ENCODE measurements at regions not wholly inside any gene's neighbourhood (a gene's known extent, or its start where the extent isn't known, plus 50 kb on each side); places are given as distances from the start of the nearest gene placed in this dataset.
"Not testable (repeated sequence)": the region's sequence is repeated elsewhere in the genome, so short reads cannot be mapped to it uniquely, and the experiment has no call there.

GRCh38 chr14:97143456-97143855 is 346.3 kb downstream of the VRK1 start:
- no peak for DNase-seq (ENCODE audit: low read depth in 3 of 3)

- not testable (repeated sequence) for DNase-seq (ENCODE audit: low read depth in 3 of 3)
These were observed 350.8 kb downstream of the VRK1 start for GRCh38 chr14:97148021-97148420.

DNA sequence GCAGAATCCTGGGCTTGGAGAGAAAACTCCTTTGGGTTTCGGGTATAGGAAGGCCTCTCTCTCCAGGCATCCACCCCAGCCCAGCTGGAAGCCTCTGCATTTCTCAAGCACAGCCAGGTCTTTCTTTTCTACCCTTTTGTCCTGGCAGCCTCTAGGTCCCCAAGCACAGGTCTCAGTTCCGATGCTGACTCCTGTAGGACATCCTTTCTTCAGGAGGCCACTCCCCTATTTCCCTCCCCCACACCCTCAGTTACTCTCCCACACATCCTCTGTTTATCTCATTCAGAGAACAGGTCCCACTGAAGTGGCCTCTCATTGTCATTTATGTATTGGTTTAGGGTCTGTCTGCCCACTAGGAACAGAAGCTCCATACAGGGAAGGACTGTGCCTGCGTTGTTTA is 352.6 kb downstream of the VRK1 start:
- no peak for DNase-seq (ENCODE audit: low read depth in 3 of 3)

DNA sequence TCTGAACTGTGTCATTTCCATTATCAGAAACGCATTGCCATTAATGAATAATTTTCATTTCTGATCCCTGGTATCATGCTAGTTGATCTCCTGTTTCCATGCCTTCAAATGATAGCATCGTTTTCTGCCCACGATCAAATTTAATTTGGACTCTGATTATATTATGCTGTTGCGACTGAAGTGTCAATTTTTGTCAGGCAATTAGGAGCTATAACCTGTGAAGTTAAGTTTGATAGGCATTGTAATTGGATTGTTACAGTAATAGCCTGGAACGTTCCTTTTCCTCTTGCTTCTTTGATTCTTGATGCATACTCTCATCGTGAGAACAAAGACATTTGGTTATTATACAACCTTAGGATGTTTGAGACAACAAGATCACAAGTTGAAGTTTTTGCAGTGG is 356.3 kb downstream of the VRK1 start:
- DNase-seq (ENCODE audit: low read depth in 3 of 3) = no peak

DNA sequence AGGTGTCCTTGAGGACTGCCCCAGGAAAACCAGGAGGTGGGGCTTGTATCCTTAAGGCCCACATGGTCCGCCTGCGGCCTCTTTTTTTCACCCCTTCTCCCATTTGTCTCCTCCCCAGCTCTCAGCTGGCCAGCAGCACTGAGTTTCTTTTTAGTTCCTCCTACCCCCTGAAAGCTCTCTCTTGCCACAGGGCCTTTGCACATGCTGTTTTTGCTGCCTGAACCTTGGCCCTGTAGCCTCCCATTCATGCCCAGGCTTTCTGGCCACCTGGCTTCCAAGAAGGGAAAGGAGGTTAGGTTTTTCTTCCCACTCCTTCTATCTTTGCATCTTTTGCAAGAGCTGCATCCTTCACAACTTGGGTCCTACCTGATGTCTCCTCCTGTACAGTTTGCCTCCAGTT is 358.1 kb downstream of the VRK1 start:
- DNase-seq (ENCODE audit: low read depth in 3 of 3) = no peak

DNA sequence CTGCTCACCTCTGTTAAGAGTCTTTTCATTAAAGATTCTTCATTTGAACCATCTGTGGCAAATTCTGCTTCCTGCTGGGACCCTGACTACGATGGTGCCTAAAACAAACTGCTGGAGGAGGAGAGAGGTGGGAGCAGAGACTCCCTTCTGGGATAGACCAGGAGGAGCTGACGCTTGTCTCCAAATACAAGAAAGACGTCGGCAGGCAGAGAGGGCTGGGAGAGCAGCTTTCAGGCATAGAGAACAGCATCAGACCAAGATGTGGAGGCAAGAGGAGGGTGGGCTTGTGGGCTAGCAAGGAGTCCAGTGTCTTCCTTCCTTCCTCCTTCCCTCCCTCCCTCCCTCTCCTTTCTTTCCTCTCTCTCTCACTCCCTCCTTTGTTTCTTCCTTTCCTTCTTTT is 358.6 kb downstream of the VRK1 start:
- no peak for DNase-seq (ENCODE audit: low read depth in 3 of 3)

DNA sequence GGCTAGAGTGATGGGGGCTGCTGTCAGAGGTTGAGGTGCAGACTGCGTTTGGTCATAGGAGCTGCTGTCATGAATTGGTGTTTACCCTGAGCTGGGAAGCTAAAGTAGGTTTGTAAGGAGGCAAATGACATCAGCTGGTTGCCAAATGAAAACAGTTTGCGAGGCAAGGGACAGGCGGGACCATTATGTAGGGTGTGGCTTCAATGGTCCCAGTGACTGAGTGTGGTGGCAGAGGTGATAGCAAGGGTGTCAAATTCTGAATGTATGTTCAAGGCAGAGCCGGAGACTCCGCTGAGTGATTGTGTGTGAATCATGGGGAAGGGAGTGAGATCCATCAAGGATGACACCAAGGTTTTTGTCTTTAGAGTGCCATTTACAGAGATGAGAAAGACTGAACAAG is 359.5 kb downstream of the VRK1 start:
- DNase-seq (ENCODE audit: low read depth in 3 of 3) = no peak

GRCh38 chr14:97158102-97158501 is 360.9 kb downstream of the VRK1 start:
- no peak for DNase-seq (ENCODE audit: low read depth in 3 of 3)

DNA sequence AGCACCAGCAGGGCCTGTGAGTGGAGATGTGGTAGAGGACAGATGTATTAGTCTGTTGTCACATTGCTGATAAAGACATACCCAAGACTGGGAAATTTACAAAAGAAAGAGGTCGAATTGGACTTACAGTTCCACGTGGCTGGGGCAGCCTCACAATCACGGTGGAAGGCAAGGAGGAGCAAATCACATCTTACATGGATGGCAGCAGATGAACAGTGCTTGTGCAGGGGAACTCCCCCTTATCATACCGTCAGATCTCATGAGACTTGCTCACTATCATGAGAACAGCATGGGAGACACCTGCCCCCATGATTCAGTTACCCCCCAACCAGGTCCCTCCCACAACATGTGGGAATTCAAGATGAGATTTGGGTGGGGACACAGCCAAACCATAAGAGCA is 361.9 kb downstream of the VRK1 start:
- DNase-seq (ENCODE audit: low read depth in 3 of 3) = no peak

DNA sequence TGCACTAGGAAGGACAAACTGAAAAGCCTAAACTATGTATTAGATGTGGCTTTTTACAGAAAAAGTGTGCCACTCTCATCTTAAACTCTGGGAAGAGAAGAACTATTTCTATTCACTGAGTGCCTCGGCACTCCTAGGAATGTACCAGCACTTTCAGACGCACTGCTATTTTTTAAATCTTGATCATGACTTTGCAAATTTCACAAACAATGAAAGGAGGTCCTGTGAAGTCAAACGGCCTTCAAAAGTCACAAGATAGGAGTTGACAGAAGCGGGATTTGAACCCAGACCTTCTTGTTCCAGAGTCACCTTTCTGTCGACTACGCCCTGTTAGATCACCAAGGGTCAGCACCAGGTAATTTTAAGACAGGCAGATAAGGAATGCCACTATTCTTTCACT is 365.4 kb downstream of the VRK1 start:
- DNase-seq (ENCODE audit: low read depth in 3 of 3) = no peak

- no peak for DNase-seq (ENCODE audit: low read depth in 3 of 3)
These were observed 366.8 kb downstream of the VRK1 start for GRCh38 chr14:97164021-97164420.

DNA sequence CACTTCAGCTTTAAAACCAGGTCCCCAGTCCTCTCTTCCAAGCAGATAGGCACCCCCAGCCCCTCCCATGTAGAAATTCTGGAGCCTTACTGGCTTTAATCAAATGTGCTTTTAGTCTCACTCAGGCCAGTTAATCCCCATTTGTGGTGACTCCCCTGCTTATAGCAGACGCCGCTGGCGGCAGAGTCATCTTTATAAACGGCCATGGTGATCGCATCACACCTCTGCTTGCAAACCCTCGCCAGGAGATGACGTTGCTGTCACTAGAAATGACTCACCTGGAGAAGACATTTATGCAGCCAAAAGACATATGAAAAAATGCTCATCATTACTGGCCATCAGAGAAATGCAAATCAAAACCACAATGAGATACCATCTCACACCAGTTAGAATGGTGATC is 369.3 kb downstream of the VRK1 start:
- no peak for DNase-seq (ENCODE audit: low read depth in 3 of 3)

DNA sequence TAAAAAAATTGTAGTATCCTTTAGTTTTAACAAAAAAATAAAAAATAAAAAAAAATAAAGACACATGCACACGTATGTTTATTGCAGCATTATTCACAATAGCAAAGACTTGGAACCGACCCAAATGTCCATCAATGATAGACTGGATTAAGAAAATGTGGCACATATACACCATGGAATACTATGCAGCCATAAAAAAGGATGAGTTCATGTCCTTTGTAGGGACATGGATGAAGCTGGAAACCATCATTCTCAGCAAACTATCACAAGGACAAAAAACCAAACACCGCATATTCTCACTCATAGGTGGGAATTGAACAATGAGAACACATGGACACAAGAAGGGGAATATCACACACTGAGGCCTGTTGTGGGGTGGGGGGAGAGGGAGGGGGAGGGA is 370.4 kb downstream of the VRK1 start:
- DNase-seq (ENCODE audit: low read depth in 3 of 3) = not testable (repeated sequence)

DNA sequence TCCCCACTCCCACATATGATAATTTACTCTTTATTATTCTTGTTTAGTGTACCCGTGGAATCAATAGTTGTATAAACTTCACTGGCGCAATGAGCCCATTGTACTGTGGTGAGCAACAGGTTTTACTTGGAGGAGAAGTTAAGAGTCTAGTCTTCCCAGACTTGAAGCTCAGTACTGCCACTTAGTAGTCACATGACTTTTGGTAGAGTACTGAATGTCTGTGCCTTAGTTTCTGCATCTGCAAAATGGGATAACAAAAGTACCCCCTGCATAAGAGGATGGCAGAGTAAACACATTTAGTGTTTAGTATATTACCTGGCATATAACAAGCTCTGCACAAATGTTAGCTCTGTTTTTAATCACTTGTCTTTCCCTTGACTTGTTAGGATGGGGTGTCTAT is 375.5 kb downstream of the VRK1 start:
- no peak for DNase-seq (ENCODE audit: low read depth in 3 of 3)

DNA sequence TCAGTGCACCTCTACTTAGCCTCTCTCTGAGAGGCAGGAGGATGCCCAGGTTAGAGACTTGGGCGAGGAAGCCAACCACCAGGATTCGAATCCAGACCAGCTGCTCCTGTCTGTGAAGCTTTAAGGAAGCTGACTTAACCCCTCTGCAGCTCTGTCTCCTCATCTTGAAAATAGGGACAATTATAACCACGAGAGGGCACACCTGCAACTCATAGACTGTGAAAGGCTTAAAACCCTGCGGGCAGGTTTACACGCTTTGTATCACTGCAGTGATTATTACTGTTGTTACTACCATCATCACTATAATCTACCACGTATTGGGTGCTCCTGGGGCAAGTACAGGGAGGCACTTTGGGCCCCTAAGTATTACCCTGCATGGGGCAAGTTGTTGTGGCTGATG is 379.8 kb downstream of the VRK1 start:
- peak in 1 of 3 experiments; percentile 9 for DNase-seq (ENCODE audit: low read depth in 3 of 3)

- no peak for DNase-seq (ENCODE audit: low read depth in 3 of 3)
These were observed 380.5 kb downstream of the VRK1 start for GRCh38 chr14:97177635-97178034.

- no peak for DNase-seq (ENCODE audit: low read depth in 3 of 3)
These were observed 381.6 kb downstream of the VRK1 start for GRCh38 chr14:97178781-97179180.

- DNase-seq (ENCODE audit: low read depth in 3 of 3) = peak in 1 of 3 experiments; percentile 13
These were observed 382.4 kb downstream of the VRK1 start for GRCh38 chr14:97179573-97179972.

- no peak for DNase-seq (ENCODE audit: low read depth in 3 of 3)
These were observed 383.4 kb downstream of the VRK1 start for GRCh38 chr14:97180304-97181200.

GRCh38 chr14:97185186-97185585 is 388.0 kb downstream of the VRK1 start:
- DNase-seq (ENCODE audit: low read depth in 3 of 3) = no peak

- no peak for DNase-seq (ENCODE audit: low read depth in 3 of 3)
These were observed 390.7 kb downstream of the VRK1 start for GRCh38 chr14:97187916-97188315.

GRCh38 chr14:97196336-97196735 is 399.2 kb downstream of the VRK1 start:
- DNase-seq (ENCODE audit: low read depth in 3 of 3) = no peak

- DNase-seq (ENCODE audit: low read depth in 3 of 3) = no peak
These were observed 401.6 kb downstream of the VRK1 start for GRCh38 chr14:97198813-97199212.

- no peak for DNase-seq (ENCODE audit: low read depth in 3 of 3)
These were observed 403.1 kb downstream of the VRK1 start for GRCh38 chr14:97200245-97200644.

Measured in stimulated activated CD4-positive, alpha-beta T cell treated with anti-CD3 and anti-CD28 coated beads, TNF-alpha, amount 100 ng/mL, for 24 hours (primary cell).